ENCODE measurements at regions not wholly inside any gene's neighbourhood (a gene's known extent, or its start where the extent isn't known, plus 50 kb on each side); places are given as distances from the start of the nearest gene placed in this dataset.

GRCh38 chr10:124227988-124228387 lies 134.6 kb upstream of the CHST15 start:
- TF ChIP-seq CTCF (IDR thresholded peaks at IDR 0.05 in 4 of 5, conservative IDR thresholded peaks at IDR 0.05 in 1 of 5) (no peak), POLR2A (IDR thresholded peaks at IDR 0.05) (no peak)

All from gastrocnemius medialis (tissue), 4 donors.